Lower leg skin (tissue), 3 donors: ENCODE measurements at regions not wholly inside any gene's neighbourhood (a gene's known extent, or its start where the extent isn't known, plus 50 kb on each side); places are given as distances from the start of the nearest gene placed in this dataset.

Experiments used
- CTCF ChIP-seq, 3 donors: fragments of 450-650 bp; IDR thresholded peaks; one replicate each; pipeline ENCODE4 v1.5.1; 2016; ENCODE audit warnings: antibody characterized with exemption in 3 of 3, mild to moderate bottlenecking in 3 of 3, moderate library complexity in 2 of 3
- POLR2A ChIP-seq, 2 donors: fragments of 450-650 bp; IDR thresholded peaks; one replicate each; pipeline ENCODE4 v1.6.1; 2016 to 2017; ENCODE audit warnings: antibody characterized with exemption in 2 of 2, mild to moderate bottlenecking in 1 of 2, moderate library complexity in 1 of 2

- TF ChIP-seq POLR2A (IDR thresholded peaks at IDR 0.05) (no peak), CTCF (IDR thresholded peaks at IDR 0.05) (no peak)
Measured at GRCh38 chr2:172162739-172163336, 60.1 kb upstream of the DLX2 start.
